ENCODE measurements at regions not wholly inside any gene's neighbourhood (a gene's known extent, or its start where the extent isn't known, plus 50 kb on each side); places are given as distances from the start of the nearest gene placed in this dataset.

DNA sequence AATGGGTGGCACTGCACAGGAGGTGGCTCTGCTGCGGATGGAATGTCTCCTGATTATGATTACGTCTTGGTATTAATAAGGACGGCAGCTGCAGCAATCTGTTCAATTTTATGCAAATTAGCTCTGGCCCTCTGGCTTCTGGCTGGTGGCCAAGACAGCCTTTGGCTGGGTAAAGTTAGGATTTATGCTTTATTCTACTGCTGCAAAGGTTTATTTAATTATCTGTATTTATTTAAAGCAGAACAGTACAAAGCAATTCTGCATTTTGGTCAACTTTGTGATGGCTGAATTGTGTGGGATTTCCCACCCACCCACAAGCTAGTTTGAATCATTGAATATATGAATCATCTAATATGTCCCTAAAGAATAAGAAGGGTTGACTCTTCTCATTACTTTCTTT, 745.6 kb upstream of the FAM241A start:
- H3K4me3 ChIP-seq (ENCODE audit: low read depth, low read length), result no peak overlapping the region
- DNase-seq (ENCODE audit: low read depth), result no peak

DNA sequence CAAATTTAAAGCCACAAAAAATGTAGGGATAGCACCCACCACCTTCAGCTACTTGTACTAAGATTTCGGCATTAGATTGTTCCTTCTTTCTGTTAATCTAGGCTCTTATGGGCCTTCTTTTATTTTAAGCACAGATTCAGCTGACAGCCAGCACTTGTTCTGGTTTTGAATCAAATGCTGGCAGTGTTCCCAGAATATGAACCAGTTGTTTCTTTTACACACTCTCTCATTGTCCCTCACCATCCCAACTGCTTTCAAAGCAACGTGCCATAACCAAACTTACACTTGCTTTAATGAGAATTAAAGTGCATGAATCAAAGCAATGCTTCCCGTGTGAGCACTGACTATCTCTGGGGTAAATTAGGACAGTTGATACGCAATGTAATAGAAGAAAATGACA, 744.5 kb upstream of the FAM241A start:
- TF ChIP-seq, protein P1, sequence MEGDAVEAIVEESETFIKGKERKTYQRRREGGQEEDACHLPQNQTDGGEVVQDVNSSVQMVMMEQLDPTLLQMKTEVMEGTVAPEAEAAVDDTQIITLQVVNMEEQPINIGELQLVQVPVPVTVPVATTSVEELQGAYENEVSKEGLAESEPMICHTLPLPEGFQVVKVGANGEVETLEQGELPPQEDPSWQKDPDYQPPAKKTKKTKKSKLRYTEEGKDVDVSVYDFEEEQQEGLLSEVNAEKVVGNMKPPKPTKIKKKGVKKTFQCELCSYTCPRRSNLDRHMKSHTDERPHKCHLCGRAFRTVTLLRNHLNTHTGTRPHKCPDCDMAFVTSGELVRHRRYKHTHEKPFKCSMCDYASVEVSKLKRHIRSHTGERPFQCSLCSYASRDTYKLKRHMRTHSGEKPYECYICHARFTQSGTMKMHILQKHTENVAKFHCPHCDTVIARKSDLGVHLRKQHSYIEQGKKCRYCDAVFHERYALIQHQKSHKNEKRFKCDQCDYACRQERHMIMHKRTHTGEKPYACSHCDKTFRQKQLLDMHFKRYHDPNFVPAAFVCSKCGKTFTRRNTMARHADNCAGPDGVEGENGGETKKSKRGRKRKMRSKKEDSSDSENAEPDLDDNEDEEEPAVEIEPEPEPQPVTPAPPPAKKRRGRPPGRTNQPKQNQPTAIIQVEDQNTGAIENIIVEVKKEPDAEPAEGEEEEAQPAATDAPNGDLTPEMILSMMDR (IDR thresholded peaks at IDR 0.05; ENCODE audit: control insufficient read depth, extremely low read depth, insufficient read depth), result no peak
- DNase-seq (ENCODE audit: low read depth), result no peak
- no peak overlapping the region for H3K4me3 ChIP-seq (ENCODE audit: low read depth, low read length)

More for the DNA sequence above, 745.6 kb upstream of the FAM241A start:
- TF ChIP-seq, protein P1 (IDR thresholded peaks at IDR 0.05; ENCODE audit: control insufficient read depth, extremely low read depth, insufficient read depth), result no peak

DNA sequence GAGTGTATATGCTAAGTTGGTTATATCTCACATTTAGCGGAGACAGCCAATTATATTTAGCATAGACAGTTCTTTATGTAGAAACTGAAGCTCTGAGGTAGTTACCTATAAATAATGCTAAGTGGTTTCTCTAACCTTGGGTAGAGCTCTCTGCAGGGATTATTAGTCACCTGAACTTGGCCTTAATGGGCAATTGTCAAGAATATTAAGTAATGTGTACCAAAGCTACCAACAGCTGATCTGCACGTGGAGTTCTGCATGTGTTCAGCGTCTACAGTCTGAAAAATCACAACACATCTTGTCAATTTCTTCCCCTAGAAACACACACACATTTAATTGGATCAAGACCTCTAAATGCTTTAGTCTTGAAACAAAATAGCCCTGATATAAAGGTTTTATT, 740.6 kb upstream of the FAM241A start:
- DNase-seq (ENCODE audit: low read depth), result no peak
- H3K4me3 ChIP-seq (ENCODE audit: low read depth, low read length), result no peak overlapping the region
- TF ChIP-seq, protein P1 (IDR thresholded peaks at IDR 0.05; ENCODE audit: control insufficient read depth, extremely low read depth, insufficient read depth), result no peak

DNA sequence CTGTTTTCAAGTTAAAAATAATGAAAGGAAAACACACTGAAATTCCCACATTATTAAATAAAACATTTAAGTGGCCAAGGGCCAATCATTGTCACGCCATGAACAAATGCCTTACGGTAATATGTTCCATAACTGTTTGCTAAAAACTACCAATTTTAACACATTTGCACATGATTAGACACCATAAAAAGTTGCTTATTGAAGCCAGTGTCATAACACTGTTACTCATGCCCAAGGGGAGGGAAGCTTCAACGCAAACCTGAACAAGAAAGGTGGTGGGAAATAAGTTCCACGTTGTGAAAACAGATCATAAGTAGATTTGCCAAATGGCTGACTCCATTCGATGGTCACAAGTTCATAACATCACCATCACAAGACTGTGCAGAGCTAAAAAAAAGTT, 739.3 kb upstream of the FAM241A start:
- TF ChIP-seq, protein P1 (IDR thresholded peaks at IDR 0.05; ENCODE audit: control insufficient read depth, extremely low read depth, insufficient read depth), result no peak

DNA sequence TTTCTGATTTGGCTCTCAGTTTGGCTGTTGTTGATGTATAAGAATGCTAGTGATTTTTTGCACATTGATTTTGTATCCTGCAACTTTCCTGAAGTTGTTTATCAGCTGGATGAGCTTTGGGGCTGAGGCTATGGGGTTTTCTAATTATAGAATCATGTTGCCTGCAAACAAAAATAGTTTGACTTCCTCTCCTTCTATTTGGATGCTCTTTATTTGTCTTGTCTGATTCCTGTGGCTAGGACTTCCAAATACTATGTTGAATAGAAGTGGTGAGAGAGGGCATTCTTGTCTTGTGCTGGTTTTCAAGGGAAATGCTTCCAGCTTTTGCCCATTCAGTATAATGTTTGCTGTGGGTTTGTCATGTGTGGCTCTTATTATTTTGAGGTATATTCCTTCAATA, 734.7 kb upstream of the FAM241A start:
- DNase-seq (ENCODE audit: low read depth), result no peak
- TF ChIP-seq, protein P1 (IDR thresholded peaks at IDR 0.05; ENCODE audit: control insufficient read depth, extremely low read depth, insufficient read depth), result no peak
- H3K4me3 ChIP-seq (ENCODE audit: low read depth, low read length), result no peak overlapping the region

More for the DNA sequence above, 739.3 kb upstream of the FAM241A start:
- no peak for DNase-seq (ENCODE audit: low read depth)
- H3K4me3 ChIP-seq (ENCODE audit: low read depth, low read length), result no peak overlapping the region

DNA sequence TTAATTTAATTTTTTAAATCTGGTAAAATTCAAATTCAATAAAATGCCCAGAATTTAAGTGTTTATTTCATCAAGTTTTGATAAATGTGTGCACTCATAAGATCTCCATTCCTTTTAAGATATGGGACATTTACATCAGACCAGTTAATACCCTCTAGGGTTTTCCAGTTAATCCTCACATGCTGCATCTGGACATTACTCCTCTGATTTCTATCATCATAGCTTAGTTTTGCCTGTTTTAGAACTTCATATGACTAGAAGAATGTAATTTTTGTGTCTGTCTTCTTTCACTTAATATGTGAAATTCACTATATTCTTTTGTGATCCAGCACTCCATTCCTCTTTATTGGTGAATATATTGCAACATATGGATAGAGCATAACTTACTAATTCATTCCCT, 727.7 kb upstream of the FAM241A start:
- TF ChIP-seq, protein P1 (IDR thresholded peaks at IDR 0.05; ENCODE audit: control insufficient read depth, extremely low read depth, insufficient read depth), result no peak
- H3K4me3 ChIP-seq (ENCODE audit: low read depth, low read length), result no peak overlapping the region

DNA sequence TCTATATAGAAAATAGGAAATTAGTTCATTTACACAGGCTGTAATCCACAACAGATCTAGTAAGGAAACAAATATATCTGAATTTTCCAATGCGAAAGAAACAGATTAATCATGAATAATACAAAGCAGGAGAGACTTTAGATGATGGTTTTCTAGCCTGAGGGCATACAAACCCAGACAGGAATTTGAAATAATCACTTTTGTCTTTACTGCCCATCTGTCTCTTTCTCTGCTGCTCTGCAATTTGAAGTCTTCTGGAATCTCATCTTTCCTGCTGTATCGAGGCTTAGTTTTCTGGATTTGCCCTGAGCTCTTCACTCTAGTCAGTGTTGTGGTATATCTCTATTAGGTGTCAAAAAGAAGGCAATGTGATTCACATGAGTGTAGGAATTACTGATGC, 711.8 kb upstream of the FAM241A start:
- TF ChIP-seq, protein P1 (IDR thresholded peaks at IDR 0.05; ENCODE audit: control insufficient read depth, extremely low read depth, insufficient read depth), result no peak
- H3K4me3 ChIP-seq (ENCODE audit: low read depth, low read length), result no peak overlapping the region
- no peak for DNase-seq (ENCODE audit: low read depth)

More for the DNA sequence above, 727.7 kb upstream of the FAM241A start:
- DNase-seq (ENCODE audit: low read depth), result no peak
